D721Med (cell line): ENCODE measurements at regions not wholly inside any gene's neighbourhood (a gene's known extent, or its start where the extent isn't known, plus 50 kb on each side); places are given as distances from the start of the nearest gene placed in this dataset.

Source experiments
- DNase-seq: peaks from one replicate; pipeline ENCODE4 v3.0.0; 2011; ENCODE audit warnings: low spot score; ENCODE audit not compliant: insufficient read length
- FAIRE-seq: peaks from 2 replicates; lab custom pipeline; 2011; peaks lifted over from hg19 to GRCh38; lab: Jason Lieb, UNC
- TF ChIP-seq, protein P1 (sequence below): IDR thresholded peaks from 2 replicates; pipeline ENCODE4 v1.5.1; 2012; ENCODE audit warnings: mild to moderate bottlenecking, control low read depth; ENCODE audit not compliant: insufficient read depth; ENCODE audit errors: missing control alignments

DNA sequence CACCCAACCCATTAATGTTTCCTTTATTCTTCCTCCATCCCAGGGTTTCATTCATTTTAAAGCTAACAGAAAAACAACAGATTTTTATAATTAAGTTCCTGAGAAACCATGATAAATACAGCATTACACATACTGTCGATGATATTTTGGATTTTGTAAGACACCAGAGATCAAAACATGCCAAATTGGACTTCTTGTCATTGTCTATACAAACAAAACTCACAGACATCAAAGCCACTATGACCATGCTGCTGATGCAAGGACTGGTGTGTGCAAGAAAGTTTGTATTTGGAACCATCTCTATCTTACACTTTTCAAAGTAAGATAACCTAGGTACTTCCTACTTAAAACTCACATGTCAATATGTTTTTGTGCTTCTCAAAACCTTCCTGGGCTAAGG, 294.0 kb upstream of the UGT8 start:
- DNase-seq (no peak), FAIRE-seq (no peak)
- TF ChIP-seq, protein P1, sequence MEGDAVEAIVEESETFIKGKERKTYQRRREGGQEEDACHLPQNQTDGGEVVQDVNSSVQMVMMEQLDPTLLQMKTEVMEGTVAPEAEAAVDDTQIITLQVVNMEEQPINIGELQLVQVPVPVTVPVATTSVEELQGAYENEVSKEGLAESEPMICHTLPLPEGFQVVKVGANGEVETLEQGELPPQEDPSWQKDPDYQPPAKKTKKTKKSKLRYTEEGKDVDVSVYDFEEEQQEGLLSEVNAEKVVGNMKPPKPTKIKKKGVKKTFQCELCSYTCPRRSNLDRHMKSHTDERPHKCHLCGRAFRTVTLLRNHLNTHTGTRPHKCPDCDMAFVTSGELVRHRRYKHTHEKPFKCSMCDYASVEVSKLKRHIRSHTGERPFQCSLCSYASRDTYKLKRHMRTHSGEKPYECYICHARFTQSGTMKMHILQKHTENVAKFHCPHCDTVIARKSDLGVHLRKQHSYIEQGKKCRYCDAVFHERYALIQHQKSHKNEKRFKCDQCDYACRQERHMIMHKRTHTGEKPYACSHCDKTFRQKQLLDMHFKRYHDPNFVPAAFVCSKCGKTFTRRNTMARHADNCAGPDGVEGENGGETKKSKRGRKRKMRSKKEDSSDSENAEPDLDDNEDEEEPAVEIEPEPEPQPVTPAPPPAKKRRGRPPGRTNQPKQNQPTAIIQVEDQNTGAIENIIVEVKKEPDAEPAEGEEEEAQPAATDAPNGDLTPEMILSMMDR, result no peak

DNA sequence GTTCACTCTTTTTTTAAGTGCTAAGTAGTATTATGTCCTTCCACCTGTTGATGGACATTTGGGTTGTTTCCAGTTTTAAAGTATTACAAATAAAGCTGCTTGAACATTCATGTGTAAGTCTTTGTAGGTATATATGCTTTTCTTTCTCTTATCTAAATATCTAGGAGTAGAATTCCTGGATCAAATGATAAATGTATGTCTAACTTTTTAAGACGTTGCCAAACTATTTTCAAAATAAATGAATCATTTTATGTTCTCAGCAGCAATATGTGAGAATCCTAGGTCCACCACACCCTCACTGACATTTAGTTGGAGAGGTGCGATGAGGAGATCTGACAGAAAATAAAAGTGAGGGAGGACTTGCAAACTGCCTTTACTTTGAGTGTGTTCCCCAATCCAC, 291.7 kb upstream of the UGT8 start:
- TF ChIP-seq, protein P1, result no peak
- DNase-seq (no peak), FAIRE-seq (no peak)

DNA sequence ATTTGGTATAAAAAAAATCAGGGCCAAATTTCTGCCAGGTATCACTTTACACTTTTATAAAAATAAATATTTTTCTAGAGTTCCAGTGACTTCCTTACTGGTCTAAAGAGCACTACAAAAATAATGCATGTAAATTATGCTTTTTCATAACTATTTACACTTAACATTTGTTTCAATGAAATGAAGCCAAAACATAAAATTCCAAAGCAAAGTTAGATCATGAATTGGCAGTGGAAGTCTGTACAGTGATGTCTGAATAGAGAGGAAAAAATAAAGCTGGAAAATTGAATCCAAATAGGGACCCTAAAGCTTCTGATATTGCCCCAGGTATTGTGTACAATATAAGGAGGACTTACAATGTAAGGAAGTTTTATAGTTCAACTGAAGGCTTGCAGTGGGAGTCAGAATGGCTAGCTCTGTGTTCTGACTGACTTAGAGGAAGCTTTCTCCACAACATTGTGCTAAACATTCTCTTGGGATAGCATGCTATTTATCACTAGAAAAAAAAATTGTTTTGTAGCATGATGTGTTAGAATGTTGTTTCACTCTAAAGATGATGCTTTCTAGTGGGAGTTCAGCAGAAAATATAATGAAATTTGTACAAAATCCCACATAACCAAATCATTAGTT, 288.2 kb upstream of the UGT8 start:
- DNase-seq (no peak), FAIRE-seq (no peak)
- TF ChIP-seq, protein P1, result no peak

DNA sequence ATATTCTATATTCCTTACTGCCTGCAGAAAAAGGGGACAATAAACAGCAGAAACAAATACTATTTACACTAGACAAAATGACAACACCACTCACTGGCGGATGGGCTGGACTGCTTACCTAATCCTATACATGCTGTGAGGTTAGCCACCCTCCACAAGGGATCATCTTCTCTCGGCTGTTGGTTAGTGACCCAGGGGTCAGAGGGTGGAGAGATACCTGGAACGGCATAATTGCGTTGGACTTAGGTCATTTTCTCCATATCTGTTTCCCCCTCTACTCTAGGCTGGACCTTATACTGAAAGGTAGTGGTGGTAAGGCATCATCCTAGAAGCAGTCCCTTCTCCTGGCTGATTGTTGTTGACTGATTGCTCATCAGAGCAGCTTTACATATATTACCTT, 286.8 kb upstream of the UGT8 start:
- no peak for FAIRE-seq
- no peak for DNase-seq
- TF ChIP-seq, protein P1, result no peak

DNA sequence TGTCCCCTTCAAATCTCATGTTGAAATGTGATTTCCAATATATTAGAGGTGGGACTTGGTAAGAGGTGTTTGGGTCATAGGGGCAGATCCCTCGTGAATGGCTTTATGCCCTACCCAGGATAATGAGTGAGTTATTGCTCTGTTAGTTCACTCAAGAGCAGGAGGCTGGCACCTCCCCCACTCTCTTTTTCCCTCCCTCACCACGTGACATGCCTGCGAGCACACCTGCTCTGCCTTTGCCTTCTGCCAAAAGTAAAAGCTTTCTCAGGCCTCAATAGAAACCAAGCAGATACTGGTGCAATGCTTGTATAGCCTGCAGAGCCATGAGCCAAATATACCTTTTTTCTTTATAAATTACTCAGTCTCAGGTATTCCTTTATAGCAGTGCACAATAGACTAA, 286.3 kb upstream of the UGT8 start:
- DNase-seq (no peak), FAIRE-seq (no peak)
- TF ChIP-seq, protein P1, result no peak

DNA sequence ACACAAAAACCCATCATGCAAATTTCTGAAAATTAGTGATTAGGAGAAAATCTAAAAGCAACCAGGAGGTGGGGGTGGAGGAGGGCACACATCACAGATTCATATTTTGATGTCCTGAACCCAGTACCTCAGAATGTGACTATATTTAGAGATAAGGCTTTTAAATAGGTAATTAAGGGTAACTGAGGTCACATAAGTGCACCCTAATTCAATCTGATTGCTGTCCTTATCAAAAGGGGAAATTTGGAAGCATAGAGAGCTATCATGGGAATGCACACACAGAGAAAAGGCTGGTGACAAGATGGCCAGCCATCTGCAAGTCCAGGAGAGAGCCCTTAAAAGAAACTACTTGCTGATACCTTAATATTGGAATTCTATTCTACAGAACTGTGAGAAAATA, 281.8 kb upstream of the UGT8 start:
- DNase-seq, result no peak
- no peak for FAIRE-seq
- TF ChIP-seq, protein P1, result no peak

DNA sequence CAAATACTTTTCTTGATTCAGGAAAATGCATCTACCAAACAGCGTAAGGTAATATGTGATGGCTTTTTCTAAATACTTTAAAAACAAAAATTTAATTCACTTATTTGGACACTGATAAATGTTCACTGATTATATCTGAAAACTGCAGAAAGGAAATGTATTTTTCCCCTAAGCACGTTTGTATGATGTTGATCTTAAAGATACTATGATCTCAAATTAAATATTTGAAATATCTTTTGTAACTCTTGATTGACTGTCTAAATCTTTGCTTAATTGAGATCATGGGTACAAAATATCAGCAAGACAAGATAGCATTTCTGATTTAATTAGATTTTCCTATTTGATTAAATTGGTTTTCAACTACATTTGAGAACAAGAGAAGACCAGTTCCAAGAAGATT, 281.0 kb upstream of the UGT8 start:
- no peak for DNase-seq
- TF ChIP-seq, protein P1, result no peak
- FAIRE-seq, result no peak
